Activated T-cell treated with anti-CD3 and anti-CD28 coated beads, Interleukin-2, amount 50 U/mL, for 72 hours (primary cell): ENCODE measurements at regions not wholly inside any gene's neighbourhood (a gene's known extent, or its start where the extent isn't known, plus 50 kb on each side); places are given as distances from the start of the nearest gene placed in this dataset.

Source experiments
- ATAC-seq, 2 donors: fragments of 150-1000 bp; cut with Tn5 transposase; replicated peaks in 1 of 2; 2 replicates each; pipeline ENCODE4 v1.10.0; 2021; ENCODE audit warnings: moderate library complexity in 2 of 2, mild to moderate bottlenecking in 1 of 2
- DNase-seq, 2 donors: peaks; one replicate each; pipeline ENCODE4 v3.0.0; 2021 to 2022; ENCODE audit warnings: mixed read lengths in 1 of 2
- H3K27ac Mint-ChIP-seq: one replicate; pipeline ENCODE4 v1.8.0; 2022; ENCODE audit warnings: mild to moderate bottlenecking, moderate library complexity, mixed read lengths
- H3K27me3 Mint-ChIP-seq: one replicate; pipeline ENCODE4 v1.8.0; 2022; ENCODE audit warnings: low read depth, mixed read lengths
- H3K36me3 Mint-ChIP-seq, 2 donors: one replicate each; pipeline ENCODE4 v1.8.0; 2022; ENCODE audit warnings: mixed read lengths in 2 of 2, mild to moderate bottlenecking in 1 of 2; ENCODE audit not compliant: insufficient read depth in 2 of 2
- H3K4me1 Mint-ChIP-seq: one replicate; pipeline ENCODE4 v1.8.0; 2022; ENCODE audit warnings: low read depth, mixed read lengths
- H3K4me3 Mint-ChIP-seq, 2 donors: one replicate each; pipeline ENCODE4 v1.8.0; 2022; ENCODE audit warnings: mild to moderate bottlenecking in 2 of 2, mixed read lengths in 2 of 2, moderate library complexity in 2 of 2
- H3K9me3 Mint-ChIP-seq, 2 donors: one replicate each; pipeline ENCODE4 v1.8.0; 2022; ENCODE audit warnings: mixed read lengths in 2 of 2

GRCh38 chr15:96409215-96410138 lies 79.0 kb downstream of the NR2F2 start:
- DNase-seq: no peak
- peaks cover 81% of the 10 kb centered on the region for H3K27me3 Mint-ChIP-seq
- ATAC-seq: no peak
- H3K9me3 Mint-ChIP-seq: no peaks in the 10 kb centered on the region
- H3K4me1 Mint-ChIP-seq: peaks cover 4% of the 10 kb centered on the region
- peaks cover 0 to 2% of the 10 kb centered on the region in 2 donors for H3K36me3 Mint-ChIP-seq
- H3K4me3 Mint-ChIP-seq: peak overlapping the region in 1 of 2 donors; percentile 50
- no peak overlapping the region for H3K27ac Mint-ChIP-seq

- no peaks in the 10 kb centered on the region for H3K9me3 Mint-ChIP-seq
- H3K27me3 Mint-ChIP-seq: peaks cover 86% of the 10 kb centered on the region
- ATAC-seq (no peak), DNase-seq (no peak)
- no peak overlapping the region for H3K27ac Mint-ChIP-seq
- no peak overlapping the region for H3K4me3 Mint-ChIP-seq
- peaks cover 4% of the 10 kb centered on the region for H3K4me1 Mint-ChIP-seq
- H3K36me3 Mint-ChIP-seq: peaks cover 0 to 2% of the 10 kb centered on the region in 2 donors
These were observed 79.9 kb downstream of the NR2F2 start for GRCh38 chr15:96410175-96411055.

- peaks cover 4% of the 10 kb centered on the region for H3K4me1 Mint-ChIP-seq
- peaks cover 0 to 2% of the 10 kb centered on the region in 2 donors for H3K36me3 Mint-ChIP-seq
- H3K9me3 Mint-ChIP-seq: no peaks in the 10 kb centered on the region
- H3K4me3 Mint-ChIP-seq: no peak overlapping the region
- DNase-seq (no peak), ATAC-seq (no peak)
- peaks cover 86% of the 10 kb centered on the region for H3K27me3 Mint-ChIP-seq
- H3K27ac Mint-ChIP-seq: peak overlapping the region; percentile 38
These were observed 80.8 kb downstream of the NR2F2 start for GRCh38 chr15:96411056-96412031.

GRCh38 chr15:96412045-96412905 lies 81.8 kb downstream of the NR2F2 start:
- Mint-ChIP-seq H3K27me3 (peaks cover 80% of the 10 kb centered on the region), H3K27ac (no peak overlapping the region), H3K4me1 (peaks cover 5% of the 10 kb centered on the region), H3K9me3 (no peaks in the 10 kb centered on the region), H3K36me3 (peaks cover 0 to 2% of the 10 kb centered on the region in 2 donors), H3K4me3 (no peak overlapping the region)
- no peak for DNase-seq
- ATAC-seq: no peak

GRCh38 chr15:96412906-96413231 lies 82.4 kb downstream of the NR2F2 start:
- no peaks in the 10 kb centered on the region for H3K9me3 Mint-ChIP-seq
- no peak overlapping the region for H3K27ac Mint-ChIP-seq
- peaks cover 81% of the 10 kb centered on the region for H3K27me3 Mint-ChIP-seq
- DNase-seq: no peak
- H3K4me1 Mint-ChIP-seq: peaks cover 9% of the 10 kb centered on the region
- no peak overlapping the region for H3K4me3 Mint-ChIP-seq
- H3K36me3 Mint-ChIP-seq: peaks cover 0 to 4% of the 10 kb centered on the region in 2 donors
- no peak for ATAC-seq

- Mint-ChIP-seq H3K27me3 (peaks cover 85% of the 10 kb centered on the region), H3K27ac (no peak overlapping the region), H3K9me3 (no peaks in the 10 kb centered on the region), H3K4me3 (no peak overlapping the region), H3K4me1 (peaks cover 9% of the 10 kb centered on the region), H3K36me3 (peaks cover 0 to 4% of the 10 kb centered on the region in 2 donors)
- DNase-seq: no peak
- ATAC-seq: no peak
These were observed 83.2 kb downstream of the NR2F2 start for GRCh38 chr15:96413657-96414056.

- ATAC-seq: no peak
These were observed 84.4 kb downstream of the NR2F2 start for GRCh38 chr15:96414875-96415274.

GRCh38 chr15:96415513-96416217 lies 85.2 kb downstream of the NR2F2 start:
- H3K4me1 Mint-ChIP-seq: peaks cover 4% of the 10 kb centered on the region
- DNase-seq: no peak
- ATAC-seq: no peak
- peaks cover 0 to 2% of the 10 kb centered on the region in 2 donors for H3K36me3 Mint-ChIP-seq
- peaks cover 82% of the 10 kb centered on the region for H3K27me3 Mint-ChIP-seq
- no peaks in the 10 kb centered on the region for H3K9me3 Mint-ChIP-seq
- H3K27ac Mint-ChIP-seq: no peak overlapping the region
- H3K4me3 Mint-ChIP-seq: no peak overlapping the region

More at GRCh38 chr15:96414875-96415274, 84.4 kb downstream of the NR2F2 start:
- Mint-ChIP-seq H3K27me3 (peaks cover 89% of the 10 kb centered on the region), H3K4me3 (no peak overlapping the region), H3K4me1 (peaks cover 4% of the 10 kb centered on the region), H3K36me3 (peaks cover 0 to 2% of the 10 kb centered on the region in 2 donors), H3K9me3 (no peaks in the 10 kb centered on the region), H3K27ac (no peak overlapping the region)
- DNase-seq: no peak

GRCh38 chr15:96416218-96416933 lies 85.9 kb downstream of the NR2F2 start:
- ATAC-seq: no peak
- Mint-ChIP-seq H3K36me3 (peaks cover 0 to 2% of the 10 kb centered on the region in 2 donors), H3K27ac (no peak overlapping the region), H3K4me3 (no peak overlapping the region), H3K27me3 (peaks cover 78% of the 10 kb centered on the region), H3K9me3 (no peaks in the 10 kb centered on the region), H3K4me1 (peaks cover 4% of the 10 kb centered on the region)
- no peak for DNase-seq

- ATAC-seq: no peak
- Mint-ChIP-seq H3K27me3 (peaks cover 78% of the 10 kb centered on the region), H3K9me3 (no peaks in the 10 kb centered on the region), H3K36me3 (peaks cover 0 to 2% of the 10 kb centered on the region in 2 donors), H3K4me3 (peak overlapping the region in 1 of 2 donors; percentile 22), H3K4me1 (peaks cover 4% of the 10 kb centered on the region), H3K27ac (peak overlapping the region; percentile 17)
- no peak for DNase-seq
These were observed 86.6 kb downstream of the NR2F2 start for GRCh38 chr15:96416934-96417759.
